GM21786 (cell line): ENCODE measurements at regions not wholly inside any gene's neighbourhood (a gene's known extent, or its start where the extent isn't known, plus 50 kb on each side); places are given as distances from the start of the nearest gene placed in this dataset.
A peak's percentile ranks its signal among the peaks of the same experiment; 100 is the strongest.
"Not testable (repeated sequence)": the region's sequence is repeated elsewhere in the genome, so short reads cannot be mapped to it uniquely, and the experiment has no call there.

Source experiments
- ATAC-seq: cut with Tn5 transposase; IDR thresholded peaks from one replicate; pipeline ENCODE4 v1.9.1; 2021; ENCODE audit not compliant: unreplicated experiment

- ATAC-seq: no peak
Observed at GRCh38 chr6:27854421-27854820, 57.8 kb downstream of the OR2B2 start.

- no peak for ATAC-seq
Observed at GRCh38 chr6:27851440-27851839, 60.8 kb downstream of the OR2B2 start.

DNA sequence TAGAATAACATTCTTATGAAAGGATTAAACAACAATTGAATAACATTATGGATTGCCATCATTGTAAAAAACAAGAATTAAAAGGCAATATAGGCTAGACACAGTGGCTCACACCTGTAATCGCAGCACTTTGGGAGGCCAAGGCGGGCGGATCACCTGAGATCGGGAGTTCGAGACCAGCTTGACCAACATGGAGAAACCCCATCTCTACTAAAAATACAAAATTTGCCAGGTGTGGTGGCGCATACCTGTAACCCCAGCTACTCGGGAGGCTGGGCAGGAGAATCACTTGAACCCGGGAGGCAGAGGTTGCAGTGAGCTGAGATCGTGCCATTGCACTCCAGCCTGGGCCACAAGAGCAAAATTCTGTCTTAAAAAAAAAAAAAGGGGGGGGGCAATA, 63.2 kb downstream of the OR2B2 start:
- not testable (repeated sequence) for ATAC-seq

DNA sequence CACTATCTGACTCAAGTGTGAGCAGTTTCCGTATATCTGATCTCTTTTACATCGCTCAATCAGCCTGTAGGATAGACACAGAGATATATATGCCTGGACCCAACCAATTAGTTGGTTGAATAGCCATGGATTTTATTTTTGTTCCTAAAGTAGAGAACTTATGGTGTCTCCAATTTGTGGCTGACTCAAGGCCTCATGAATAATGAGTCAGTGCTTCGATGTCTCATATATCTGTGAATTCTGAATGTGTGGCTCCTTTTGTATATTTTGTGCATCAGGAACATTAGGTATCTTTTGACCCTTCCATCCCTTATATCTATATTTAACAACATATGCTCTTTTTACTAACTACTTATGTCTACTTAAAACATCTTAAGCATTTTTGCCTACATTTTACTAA, 64.5 kb downstream of the OR2B2 start:
- ATAC-seq: no peak

DNA sequence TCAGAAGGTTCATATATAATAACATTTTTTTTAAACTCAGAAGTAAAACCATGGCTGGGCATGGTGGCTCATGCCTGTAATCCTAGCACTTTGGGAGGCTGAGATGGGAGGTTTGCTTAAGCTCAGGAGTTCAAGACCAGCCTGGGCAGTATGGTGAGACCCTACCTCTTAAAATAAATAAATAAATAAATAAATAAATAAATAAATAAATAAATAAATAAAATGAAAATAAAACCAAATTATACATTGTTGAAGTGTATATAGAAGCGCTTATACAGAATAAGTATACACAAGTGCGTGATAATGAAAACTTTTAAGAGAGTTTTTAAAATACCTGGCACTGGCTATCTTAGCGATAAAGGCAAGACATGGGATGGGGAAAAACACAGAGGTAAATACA, 71.6 kb downstream of the OR2B2 start:
- no peak for ATAC-seq

DNA sequence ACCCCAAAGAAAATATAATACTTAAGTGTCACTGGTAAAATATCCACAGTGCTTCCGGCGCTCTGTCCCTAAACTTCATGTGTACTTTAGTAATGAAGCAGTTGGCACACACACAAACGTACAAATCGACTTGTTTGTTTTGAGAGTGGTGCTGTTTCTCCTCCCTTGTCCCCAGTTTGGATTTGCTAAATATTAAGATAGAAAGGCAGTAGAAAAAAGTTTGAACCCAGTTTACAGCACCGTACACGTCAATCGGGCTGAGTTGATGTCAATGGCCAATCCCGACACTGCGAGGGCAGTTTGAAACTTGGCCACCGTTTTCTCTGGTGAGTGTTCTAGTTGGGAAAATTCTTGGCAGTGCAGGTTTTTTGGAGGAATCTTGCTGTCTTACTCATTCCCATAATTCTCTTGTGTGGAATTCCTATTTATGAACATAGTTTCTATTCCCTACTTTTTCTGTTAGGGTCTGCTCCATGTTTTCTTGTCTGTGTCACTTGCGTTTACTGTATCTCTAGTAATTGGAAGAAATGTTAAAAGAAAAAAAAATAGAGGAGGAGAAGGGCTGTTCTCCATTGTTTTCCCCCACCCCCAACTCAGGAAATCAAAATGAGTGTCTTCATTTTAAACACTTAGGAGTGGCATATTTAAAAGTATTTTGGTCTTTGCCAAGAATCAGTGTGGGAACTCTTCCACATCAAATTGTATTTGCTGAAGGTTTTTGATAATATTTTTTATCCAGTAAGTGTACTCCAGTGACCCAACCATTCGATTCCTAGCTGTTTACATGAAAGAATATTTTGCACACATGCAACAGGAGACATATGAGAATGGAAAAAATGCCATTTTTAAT, 72.3 kb downstream of the OR2B2 start:
- no peak for ATAC-seq

- no peak for ATAC-seq
Observed at GRCh38 chr6:27838945-27839625, 73.1 kb downstream of the OR2B2 start.

DNA sequence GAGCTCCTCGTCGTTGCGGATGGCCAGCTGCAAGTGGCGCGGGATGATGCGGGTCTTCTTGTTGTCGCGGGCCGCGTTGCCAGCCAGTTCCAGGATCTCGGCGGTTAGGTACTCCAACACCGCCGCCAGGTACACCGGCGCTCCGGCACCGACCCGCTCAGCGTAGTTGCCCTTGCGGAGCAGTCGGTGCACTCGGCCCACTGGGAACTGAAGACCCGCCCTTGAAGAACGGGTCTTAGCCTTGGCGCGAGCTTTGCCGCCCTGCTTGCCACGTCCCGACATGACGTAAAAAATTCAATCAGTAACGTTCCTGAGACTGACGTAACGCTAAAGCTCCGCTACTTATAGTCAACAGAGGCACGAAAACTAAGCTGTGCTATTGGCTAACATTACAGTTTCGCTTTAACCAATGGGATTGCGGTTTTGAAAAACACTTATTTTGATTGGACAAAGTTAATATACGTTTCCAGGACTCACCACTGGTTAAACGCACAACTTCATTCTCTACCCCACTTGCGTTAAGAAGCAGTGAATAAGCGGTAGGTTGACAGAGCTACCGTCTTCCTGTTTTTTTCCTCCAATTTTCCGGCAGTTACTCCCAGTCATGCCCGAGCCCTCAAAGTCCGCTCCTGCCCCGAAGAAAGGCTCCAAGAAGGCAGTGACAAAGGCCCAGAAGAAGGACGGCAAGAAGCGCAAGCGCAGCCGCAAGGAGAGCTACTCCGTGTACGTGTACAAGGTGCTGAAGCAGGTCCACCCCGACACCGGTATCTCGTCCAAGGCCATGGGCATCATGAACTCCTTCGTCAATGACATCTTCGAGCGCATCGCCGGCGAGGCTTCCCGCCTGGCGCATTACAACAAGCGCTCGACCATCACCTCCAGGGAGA, 73.9 kb downstream of the OR2B2 start:
- peak; percentile 60 for ATAC-seq

GRCh38 chr6:27837625-27838057, 74.6 kb downstream of the OR2B2 start:
- peak; percentile 2 for ATAC-seq

- peak; percentile 39 for ATAC-seq
Observed at GRCh38 chr6:27836783-27837624, 75.2 kb downstream of the OR2B2 start.

DNA sequence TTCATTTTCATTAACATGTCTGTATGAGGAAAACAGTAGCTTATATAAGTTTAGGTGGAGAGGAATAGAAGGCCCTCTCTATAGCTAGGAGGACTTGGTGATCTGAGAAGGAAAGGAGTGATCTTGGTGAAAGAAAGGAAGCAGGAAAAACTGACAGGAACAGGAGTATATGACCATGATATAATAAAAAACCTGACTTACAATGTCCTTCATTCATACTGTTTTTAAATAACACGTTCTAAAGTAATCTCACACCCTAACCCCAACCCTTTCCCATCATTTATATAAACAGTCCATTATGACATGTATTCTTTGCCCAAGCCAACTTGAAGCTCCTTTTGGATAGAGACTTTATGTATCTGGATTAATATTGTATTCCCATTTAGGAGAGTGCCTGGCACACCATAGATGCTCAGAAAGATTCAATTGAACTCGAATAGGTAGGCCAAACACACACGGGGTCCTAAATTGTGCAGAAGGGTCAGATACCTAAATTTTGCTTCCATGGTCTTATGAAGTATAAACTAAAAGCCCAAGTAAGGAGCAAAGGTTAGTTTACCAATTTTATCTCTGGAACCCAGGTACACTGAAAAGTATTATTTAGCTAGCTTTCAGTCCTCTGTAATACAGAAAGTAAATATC, 75.9 kb downstream of the OR2B2 start:
- no peak for ATAC-seq

DNA sequence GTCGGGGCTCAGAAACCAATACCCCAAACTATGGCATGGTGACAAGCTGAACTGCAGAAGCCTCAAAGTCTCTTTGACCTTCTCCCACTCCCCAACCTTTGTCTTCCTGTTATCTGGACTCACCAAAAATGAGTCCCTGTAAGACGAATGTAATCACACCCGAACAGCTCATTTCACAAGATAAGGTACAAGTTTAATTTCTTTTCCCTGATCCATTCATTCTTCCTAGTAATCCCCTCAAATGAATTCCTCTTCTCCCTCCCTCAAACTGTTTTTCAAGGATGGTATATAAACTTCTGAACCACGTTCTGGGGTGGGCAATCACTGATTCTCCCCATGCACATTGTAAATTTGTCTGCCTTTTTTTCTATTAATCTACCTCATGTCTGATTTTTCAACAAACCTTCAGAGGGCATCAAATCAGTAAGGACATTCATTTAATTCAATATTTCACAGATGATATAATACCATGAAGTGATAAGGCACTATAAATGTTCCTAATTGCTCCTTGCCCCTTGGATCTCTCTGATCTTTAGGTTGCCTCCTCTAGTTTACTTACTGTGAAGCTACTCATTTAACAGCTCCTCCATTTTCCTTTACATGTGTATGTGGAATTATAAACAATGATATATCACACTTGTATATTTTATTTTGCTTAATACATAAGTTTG, 77.2 kb downstream of the OR2B2 start:
- no peak for ATAC-seq

DNA sequence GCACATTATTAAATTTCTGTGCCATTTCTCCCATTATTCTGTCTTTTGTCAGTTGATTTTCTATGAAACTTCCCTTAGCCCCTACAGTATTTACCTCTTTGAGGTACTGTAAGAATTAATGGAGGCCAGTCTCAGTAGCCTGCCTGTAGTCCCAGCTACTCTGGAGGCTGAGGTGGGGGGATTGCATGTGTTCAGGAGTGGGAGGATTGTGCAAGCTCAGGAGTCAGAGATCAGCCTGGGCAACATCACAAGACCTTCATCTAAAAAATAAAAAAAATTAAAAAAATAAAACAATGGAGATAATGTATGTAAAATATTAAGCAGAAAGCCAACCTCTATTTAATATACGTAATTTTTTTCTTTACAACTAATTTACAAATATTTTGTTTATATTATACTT, 77.8 kb downstream of the OR2B2 start:
- ATAC-seq: no peak

- ATAC-seq: peak; percentile 84
Observed at GRCh38 chr6:27831434-27832081, 80.6 kb downstream of the OR2B2 start.

- peak; percentile 59 for ATAC-seq
Observed at GRCh38 chr6:27830600-27831433, 81.4 kb downstream of the OR2B2 start.

- no peak for ATAC-seq
Observed at GRCh38 chr6:27830212-27830599, 82.0 kb downstream of the OR2B2 start.

- no peak for ATAC-seq
Observed at GRCh38 chr6:27829453-27830211, 82.6 kb downstream of the OR2B2 start.
